GM19395 (cell line): ENCODE measurements at regions not wholly inside any gene's neighbourhood (a gene's known extent, or its start where the extent isn't known, plus 50 kb on each side); places are given as distances from the start of the nearest gene placed in this dataset.
"Not testable (repeated sequence)": the region's sequence is repeated elsewhere in the genome, so short reads cannot be mapped to it uniquely, and the experiment has no call there.

Experiments
- ATAC-seq: cut with Tn5 transposase; IDR thresholded peaks from one replicate; pipeline ENCODE4 v1.9.1; 2021; ENCODE audit warnings: mild to moderate bottlenecking, moderate library complexity; ENCODE audit not compliant: unreplicated experiment

- no peak for ATAC-seq
Observed at GRCh38 chr6:104519566-104519965, 340.2 kb downstream of the HACE1 start.

- no peak for ATAC-seq
Observed at GRCh38 chr6:104509355-104509754, 350.4 kb downstream of the HACE1 start.

GRCh38 chr6:104506429-104506828 lies 353.3 kb downstream of the HACE1 start:
- ATAC-seq, result no peak

- ATAC-seq, result no peak
Observed at GRCh38 chr6:104505838-104506237, 353.9 kb downstream of the HACE1 start.

GRCh38 chr6:104500265-104500664 lies 359.5 kb downstream of the HACE1 start:
- ATAC-seq, result no peak

GRCh38 chr6:104486035-104486434 lies 373.7 kb downstream of the HACE1 start:
- no peak for ATAC-seq

GRCh38 chr6:104484626-104485025 lies 375.1 kb downstream of the HACE1 start:
- ATAC-seq, result no peak

- no peak for ATAC-seq
Observed at GRCh38 chr6:104484191-104484590, 375.5 kb downstream of the HACE1 start.

GRCh38 chr6:104483225-104483834 lies 376.4 kb downstream of the HACE1 start:
- ATAC-seq, result no peak

- ATAC-seq, result no peak
Observed at GRCh38 chr6:104477569-104477968, 382.1 kb downstream of the HACE1 start.

- ATAC-seq, result no peak
Observed at GRCh38 chr6:104473021-104473429, 386.7 kb downstream of the HACE1 start.

GRCh38 chr6:104472021-104472901 lies 387.5 kb downstream of the HACE1 start:
- no peak for ATAC-seq

- no peak for ATAC-seq
Observed at GRCh38 chr6:104466306-104466705, 393.4 kb downstream of the HACE1 start.

GRCh38 chr6:104462811-104463599 lies 396.7 kb downstream of the HACE1 start:
- ATAC-seq, result no peak

- ATAC-seq, result peak; percentile 63
Observed at GRCh38 chr6:104460738-104461483, 398.8 kb downstream of the HACE1 start.

GRCh38 chr6:104459543-104459942 lies 400.2 kb downstream of the HACE1 start:
- ATAC-seq, result peak; percentile 93

GRCh38 chr6:104449918-104450317 lies 409.8 kb downstream of the HACE1 start:
- ATAC-seq, result no peak

GRCh38 chr6:104446101-104447080 lies 413.3 kb downstream of the HACE1 start:
- not testable (repeated sequence) for ATAC-seq

- ATAC-seq, result no peak
Observed at GRCh38 chr6:104434519-104434918, 425.2 kb downstream of the HACE1 start.

- peak; percentile 78 for ATAC-seq
Observed at GRCh38 chr6:104431096-104431495, 428.6 kb downstream of the HACE1 start.
